WTC11 (cell line): ENCODE measurements at regions not wholly inside any gene's neighbourhood (a gene's known extent, or its start where the extent isn't known, plus 50 kb on each side); places are given as distances from the start of the nearest gene placed in this dataset.

ENCODE experiments used
- CTCF ChIP-seq: fragments of 200-600 bp; IDR thresholded peaks from 2 replicates; pipeline ENCODE4 v1.8.0; 2022; ENCODE audit warnings: antibody characterized with exemption
- E2F5 ChIP-seq: sonication (generic); formaldehyde crosslinking; IDR thresholded peaks from 2 replicates; pipeline ENCODE4 v1.8.1; 2022; ENCODE audit warnings: mild to moderate bottlenecking, moderate library complexity, missing genetic modification reagents
- ESRRA ChIP-seq: sonication (generic); formaldehyde crosslinking; IDR thresholded peaks from 2 replicates; pipeline ENCODE4 v1.8.1; 2022; ENCODE audit warnings: mild to moderate bottlenecking, missing genetic modification reagents, borderline replicate concordance
- FOXK1 ChIP-seq: sonication (generic); formaldehyde crosslinking; IDR thresholded peaks from 2 replicates; pipeline ENCODE4 v1.8.0; 2022; ENCODE audit warnings: mild to moderate bottlenecking, moderate library complexity, missing genetic modification reagents
- JAZF1 ChIP-seq: fragments of 250-450 bp; sonication (Bioruptor Pico); IDR thresholded peaks from 2 replicates; pipeline ENCODE4 v1.9.0; 2021; ENCODE audit warnings: moderate library complexity, mild to moderate bottlenecking, inconsistent platforms
- KAT7 ChIP-seq: sonication (generic); formaldehyde crosslinking; IDR thresholded peaks from 2 replicates; pipeline ENCODE4 v1.8.1; 2023; ENCODE audit warnings: missing genetic modification reagents, mild to moderate bottlenecking, borderline replicate concordance
- NFE2L1 ChIP-seq: sonication (generic); formaldehyde crosslinking; IDR thresholded peaks from 2 replicates; pipeline ENCODE4 v1.8.1; 2023; ENCODE audit warnings: missing genetic modification reagents
- NR2C2 ChIP-seq: sonication (generic); formaldehyde crosslinking; IDR thresholded peaks from 2 replicates; pipeline ENCODE4 v1.8.0; 2022; ENCODE audit warnings: mild to moderate bottlenecking, missing genetic modification reagents
- SP1 ChIP-seq: sonication (generic); formaldehyde crosslinking; conservative IDR thresholded peaks from 2 replicates; pipeline ENCODE4 v1.8.1; 2022; ENCODE audit warnings: missing genetic modification reagents
- USF1 ChIP-seq: sonication (generic); formaldehyde crosslinking; IDR thresholded peaks from 2 replicates; pipeline ENCODE4 v1.8.0; 2022; ENCODE audit warnings: mild to moderate bottlenecking, missing genetic modification reagents

- TF ChIP-seq CTCF (no peak), E2F5 (no peak), NR2C2 (no peak), ESRRA (CRISPR knock-in tag) (no peak), NFE2L1 (no peak), KAT7 (CRISPR knock-in tag) (no peak), SP1 (CRISPR knock-in tag) (no peak), FOXK1 (CRISPR knock-in tag) (no peak), JAZF1 (CRISPR knock-in tag) (no peak), USF1 (CRISPR knock-in tag) (no peak)
Measured at GRCh38 chr16:51705142-51705541, 554.1 kb upstream of the SALL1 start.
